NCI-H146 treated with DMSO at 0.1 percent for 48 hours (cell line): ENCODE measurements at regions not wholly inside any gene's neighbourhood (a gene's known extent, or its start where the extent isn't known, plus 50 kb on each side); places are given as distances from the start of the nearest gene placed in this dataset.
A peak's percentile ranks its signal among the peaks of the same experiment; 100 is the strongest.

Experiments used
- DNase-seq: peaks from one replicate; lab custom pipeline; 2025; ENCODE audit not compliant: unreplicated experiment; lab: John Stamatoyannopoulos, UW

- no peak for DNase-seq
Observed at GRCh38 chr2:9755008-9755407, 88.3 kb upstream of the TAF1B start.

DNA sequence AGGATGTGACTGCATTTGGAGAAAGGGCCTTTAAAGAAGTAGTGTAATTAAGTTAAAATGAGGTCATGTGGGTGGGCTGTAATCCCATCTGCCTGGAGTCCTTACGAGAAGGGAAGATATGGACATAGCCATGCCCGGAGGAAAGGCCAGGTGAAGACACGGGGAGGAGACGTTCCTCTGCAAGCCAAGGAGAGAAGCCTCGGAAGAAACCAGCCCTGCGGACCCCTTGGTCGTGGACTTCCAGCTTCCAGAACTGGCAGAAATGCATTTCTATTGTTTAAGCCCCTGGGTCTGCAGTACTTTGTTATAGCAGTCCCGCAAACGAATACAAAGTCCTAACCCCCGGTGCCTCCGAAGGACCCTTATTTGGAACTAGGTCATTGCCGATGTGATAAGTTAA, 87.6 kb upstream of the TAF1B start:
- no peak for DNase-seq

DNA sequence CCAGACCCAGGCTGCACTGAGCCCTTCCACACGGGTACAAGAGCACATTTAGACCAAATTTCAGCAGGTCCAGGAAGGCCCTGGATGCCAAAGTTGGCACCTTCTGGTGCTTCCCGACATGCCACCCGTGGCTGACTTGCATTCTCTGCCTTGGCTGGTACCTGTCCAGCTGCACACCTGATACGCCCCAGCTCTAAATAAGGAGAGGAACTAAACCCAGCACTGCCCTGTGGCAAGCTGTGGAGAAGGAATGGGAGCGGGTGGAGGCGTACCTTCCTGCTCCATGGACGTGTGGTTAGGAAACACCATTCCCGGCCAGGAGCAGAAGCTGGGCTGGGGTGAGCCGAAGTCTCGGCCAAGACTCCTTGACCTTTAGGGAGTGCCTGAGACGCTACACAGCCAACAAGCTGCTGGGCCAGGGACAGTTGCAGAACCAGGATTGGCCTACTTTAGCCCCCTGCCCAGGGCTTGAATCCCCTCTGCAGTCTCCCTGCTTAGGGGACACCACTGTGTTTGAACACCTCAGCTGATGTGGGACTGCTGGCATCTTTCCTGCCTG, 86.5 kb upstream of the TAF1B start:
- no peak for DNase-seq

DNA sequence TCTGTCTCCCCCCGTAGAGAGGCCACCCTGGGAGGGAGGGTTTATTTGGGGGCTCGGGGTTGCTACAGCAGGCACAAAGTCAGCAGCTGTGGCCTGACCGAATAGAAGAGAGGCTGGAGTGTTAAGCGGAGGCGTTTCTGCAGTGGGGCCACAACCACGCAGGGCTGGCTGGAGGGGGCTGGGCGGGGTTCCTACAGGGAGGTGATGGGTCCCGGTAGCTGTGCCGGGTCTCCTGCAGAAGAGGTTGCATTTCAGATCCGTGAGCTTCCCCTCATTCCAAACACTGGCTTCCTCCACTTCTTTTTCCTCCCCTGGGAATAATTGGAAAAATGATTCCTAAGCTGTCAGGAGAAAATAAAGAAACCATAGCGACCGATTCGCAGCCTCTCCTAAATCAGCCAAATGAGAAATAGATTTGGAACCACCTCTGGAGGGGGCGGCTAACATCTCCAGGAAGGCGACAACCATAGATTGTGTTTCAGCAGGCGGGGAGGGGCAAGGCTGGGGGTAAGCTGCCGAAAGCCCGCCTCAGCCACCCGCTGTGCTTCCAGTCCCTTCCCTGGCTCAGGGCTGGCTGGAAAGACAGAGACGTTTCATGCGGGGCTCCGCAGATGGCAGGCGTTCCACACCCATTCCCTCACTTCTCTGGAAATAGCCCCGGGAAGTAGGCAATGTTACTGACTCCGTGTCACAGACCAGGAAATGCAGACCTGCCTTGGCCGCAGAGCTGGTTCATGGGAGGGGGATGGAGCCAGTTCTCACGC, 85.6 kb upstream of the TAF1B start:
- DNase-seq = peak; percentile 25

GRCh38 chr2:9758741-9759140, 84.5 kb upstream of the TAF1B start:
- DNase-seq = no peak

DNA sequence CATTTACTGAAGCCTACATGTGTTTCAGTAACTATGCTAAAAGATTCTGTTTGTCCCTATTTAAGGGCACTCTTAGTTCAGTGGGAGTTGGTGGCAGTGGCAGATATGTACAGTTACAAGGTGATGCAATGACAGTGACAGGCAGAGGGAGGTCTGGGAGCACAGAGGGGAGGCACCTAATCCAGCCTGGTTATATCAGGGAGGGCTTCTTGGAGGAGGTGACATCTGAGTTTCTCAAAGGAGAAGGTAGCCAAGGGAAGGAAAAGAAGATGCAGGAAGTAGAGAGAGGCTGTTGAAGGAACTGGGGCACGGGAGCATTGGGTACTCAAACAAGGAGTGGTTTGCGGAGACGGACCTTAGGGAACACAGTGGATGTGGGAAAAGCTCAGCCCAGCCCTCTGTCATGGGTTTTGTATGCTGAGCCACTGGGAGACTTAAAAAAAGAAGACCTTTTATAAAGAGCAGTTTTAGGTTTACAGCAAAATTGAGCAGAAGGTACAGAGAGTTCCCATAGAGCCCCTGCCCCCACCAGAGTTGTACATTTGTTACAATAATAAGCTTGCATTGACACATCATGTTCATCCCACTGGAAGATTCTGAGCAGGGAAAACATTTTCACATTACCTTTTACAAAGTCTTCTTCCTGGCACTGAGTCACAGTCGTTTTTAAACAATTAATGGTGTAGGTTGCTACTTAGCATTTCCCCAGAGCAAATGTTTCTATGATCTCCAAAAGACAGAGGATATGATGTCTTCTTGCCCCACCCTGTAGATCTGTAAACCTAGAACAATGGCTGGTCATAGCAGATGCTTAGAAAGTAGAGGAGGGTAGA, 83.0 kb upstream of the TAF1B start:
- DNase-seq = no peak

DNA sequence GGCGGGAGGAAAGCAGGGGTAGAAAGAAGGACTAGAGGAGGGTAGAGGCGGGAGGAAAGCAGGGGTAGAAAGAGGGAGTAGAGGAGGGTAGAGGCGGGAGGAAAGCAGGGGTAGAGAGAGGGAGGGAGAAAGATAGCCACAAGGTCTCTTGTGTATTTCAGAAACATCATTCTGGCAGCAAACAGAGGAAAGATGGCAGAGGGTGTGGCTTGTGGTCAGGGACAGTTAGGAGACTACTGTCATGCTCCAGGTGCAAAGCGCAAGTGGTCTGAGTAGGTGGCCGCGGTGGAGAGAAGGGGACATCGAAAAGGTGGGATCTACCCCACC, 82.4 kb upstream of the TAF1B start:
- DNase-seq = no peak

DNA sequence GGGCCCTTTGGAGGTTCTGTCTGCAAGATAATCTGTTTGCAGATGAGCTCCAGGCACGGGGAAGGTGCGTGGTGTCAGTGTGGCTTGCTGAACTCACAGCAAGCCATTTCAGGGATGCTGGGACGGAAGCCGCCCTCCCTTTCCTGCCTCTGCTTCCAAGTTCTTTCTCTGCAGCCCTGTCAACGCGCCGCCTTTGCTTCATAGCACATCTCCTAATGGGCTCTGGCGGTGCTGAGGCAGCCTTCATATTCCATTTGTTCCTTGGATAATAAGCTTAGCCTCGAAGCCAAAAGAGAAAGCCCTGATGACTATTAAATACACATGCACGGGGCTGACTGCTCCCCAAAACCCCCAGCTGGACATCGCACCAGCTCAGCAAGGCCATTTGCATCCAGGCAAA, 81.7 kb upstream of the TAF1B start:
- DNase-seq = no peak

GRCh38 chr2:9762164-9762563, 81.1 kb upstream of the TAF1B start:
- DNase-seq = no peak

GRCh38 chr2:9762941-9763340, 80.3 kb upstream of the TAF1B start:
- DNase-seq = no peak

DNA sequence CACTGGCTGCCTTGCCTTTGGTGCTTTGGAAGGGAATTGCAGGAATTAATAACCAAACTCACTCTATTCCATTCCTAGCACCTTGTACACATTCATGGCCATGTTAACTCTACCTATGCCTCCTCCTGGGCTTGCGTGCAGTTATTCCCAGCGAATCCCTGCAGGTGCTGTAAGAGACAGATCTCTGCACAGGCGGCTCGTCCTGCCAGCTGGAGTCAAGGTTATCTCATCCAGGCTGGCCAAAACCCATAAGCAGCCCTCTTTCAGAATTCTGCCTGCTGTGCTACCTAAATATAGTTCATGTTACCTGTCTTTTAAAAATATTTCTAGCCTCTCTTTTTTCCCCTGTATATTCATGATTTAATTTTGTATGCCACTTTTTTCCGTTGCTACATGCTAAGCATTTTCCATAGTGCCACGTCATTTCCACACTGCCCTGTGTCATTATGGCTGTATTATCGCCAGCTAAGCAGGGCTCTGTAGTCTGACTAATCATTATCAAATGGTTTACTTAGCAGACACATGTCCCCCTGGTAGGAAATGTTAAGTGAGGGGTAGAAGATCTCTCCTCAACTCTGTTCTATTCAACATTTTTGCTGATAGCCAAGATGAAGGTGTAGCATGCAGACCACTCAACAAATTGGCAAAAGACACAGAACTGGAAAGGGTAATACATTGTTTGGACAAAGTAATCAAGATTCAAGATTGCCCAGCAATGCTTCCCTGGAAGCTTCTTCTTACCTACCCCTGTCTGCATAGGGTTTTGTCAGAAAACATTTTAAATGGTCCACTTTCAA, 79.7 kb upstream of the TAF1B start:
- DNase-seq = no peak

DNA sequence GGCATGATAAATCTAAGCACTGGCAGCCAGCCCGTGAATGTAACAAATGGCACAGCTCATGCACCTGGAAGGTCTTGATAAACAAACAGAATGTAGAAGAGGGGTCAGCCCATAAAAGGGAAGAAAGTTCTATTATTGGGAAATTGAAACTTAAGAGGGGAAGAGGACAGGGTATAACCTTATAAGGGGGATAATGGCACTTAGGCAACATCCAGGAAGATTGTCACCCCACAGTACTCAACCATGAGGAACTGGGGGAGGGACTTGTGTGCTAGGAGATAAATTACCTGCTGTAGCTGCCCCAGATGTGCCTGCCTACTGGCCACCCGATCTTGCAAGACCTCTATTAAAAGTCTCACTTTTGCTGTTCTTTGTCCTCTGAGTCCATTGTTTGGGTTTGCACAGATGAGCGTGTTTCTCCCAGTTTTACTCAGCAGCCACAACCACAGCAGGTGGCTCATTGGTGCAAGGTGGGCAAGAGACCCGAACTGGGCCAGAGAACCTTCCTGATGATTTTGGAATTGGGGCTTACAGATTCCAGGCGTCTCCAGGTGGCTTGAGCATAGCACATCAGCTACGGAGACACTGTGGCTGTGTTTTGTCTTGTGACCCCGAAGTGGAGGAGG, 79.0 kb upstream of the TAF1B start:
- DNase-seq = peak; percentile 18

DNA sequence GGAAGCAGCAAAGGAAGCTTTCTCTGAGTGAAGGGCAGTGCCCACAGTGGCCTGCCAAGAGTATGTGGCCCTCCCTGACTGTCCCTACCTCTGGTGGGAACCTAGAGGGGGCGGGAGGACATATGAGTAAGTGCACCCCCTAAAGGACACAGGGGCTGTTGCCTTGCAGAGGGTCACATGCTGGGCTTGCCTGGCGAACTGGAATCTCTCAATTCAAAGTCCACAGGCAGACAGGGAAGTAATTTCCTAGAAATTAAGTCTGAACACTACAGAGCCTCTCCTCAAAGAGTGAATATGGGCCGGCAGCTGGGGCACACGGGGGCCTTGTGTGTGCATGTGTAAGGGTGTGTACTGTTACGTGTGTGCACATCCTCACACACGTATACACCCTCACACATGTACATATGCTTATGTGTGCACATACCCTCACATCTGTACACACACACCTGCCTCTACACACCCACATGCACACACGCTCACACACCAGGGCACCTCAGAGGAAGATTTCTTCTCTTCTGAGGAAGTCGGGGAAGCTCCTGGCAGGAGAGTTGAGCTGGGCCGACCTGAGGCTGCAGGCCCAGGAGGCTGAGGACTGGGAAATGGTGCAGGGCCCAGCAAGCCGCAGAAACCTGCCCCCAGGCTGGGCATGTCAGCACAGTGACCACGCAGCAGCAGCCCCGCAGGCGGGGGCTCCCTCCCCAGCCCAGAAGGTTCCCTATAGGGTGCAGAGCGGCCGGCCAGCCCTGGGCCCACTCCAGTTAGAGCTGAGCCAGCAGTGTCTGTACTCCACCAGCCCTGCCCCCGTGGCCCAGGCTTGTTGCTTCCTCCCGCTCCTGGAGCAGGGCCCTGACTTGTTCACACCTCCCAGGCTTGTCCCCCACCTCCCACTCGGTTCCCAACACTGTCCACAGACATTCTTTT, 77.4 kb upstream of the TAF1B start:
- no peak for DNase-seq

GRCh38 chr2:9767656-9768281, 75.5 kb upstream of the TAF1B start:
- no peak for DNase-seq

- peak; percentile 79 for DNase-seq
Observed at GRCh38 chr2:9768388-9768787, 74.9 kb upstream of the TAF1B start.

- peak; percentile 40 for DNase-seq
Observed at GRCh38 chr2:9769171-9770005, 73.9 kb upstream of the TAF1B start.

- DNase-seq = no peak
Observed at GRCh38 chr2:9770006-9770307, 73.3 kb upstream of the TAF1B start.

GRCh38 chr2:9770308-9771100, 72.8 kb upstream of the TAF1B start:
- DNase-seq = no peak
